ENCODE measurements at regions not wholly inside any gene's neighbourhood (a gene's known extent, or its start where the extent isn't known, plus 50 kb on each side); places are given as distances from the start of the nearest gene placed in this dataset.
"Not testable (repeated sequence)": the region's sequence is repeated elsewhere in the genome, so short reads cannot be mapped to it uniquely, and the experiment has no call there.

- no peak for DNase-seq
These were observed 303.6 kb upstream of the ID2 start for GRCh38 chr2:8378016-8378810.

GRCh38 chr2:8379128-8379527, 302.7 kb upstream of the ID2 start:
- no peak for DNase-seq

GRCh38 chr2:8379549-8379948, 302.3 kb upstream of the ID2 start:
- no peak for DNase-seq

- no peak for DNase-seq
These were observed 301.8 kb upstream of the ID2 start for GRCh38 chr2:8380026-8380425.

- no peak for DNase-seq
These were observed 301.3 kb upstream of the ID2 start for GRCh38 chr2:8380566-8380965.

- no peak for DNase-seq
These were observed 299.4 kb upstream of the ID2 start for GRCh38 chr2:8382485-8382884.

GRCh38 chr2:8386748-8387147, 295.1 kb upstream of the ID2 start:
- not testable (repeated sequence) for DNase-seq

GRCh38 chr2:8388781-8389180, 293.1 kb upstream of the ID2 start:
- DNase-seq = no peak

- DNase-seq = no peak
These were observed 292.3 kb upstream of the ID2 start for GRCh38 chr2:8389431-8390108.

- no peak for DNase-seq
These were observed 290.7 kb upstream of the ID2 start for GRCh38 chr2:8391126-8391525.

GRCh38 chr2:8391584-8391983, 290.3 kb upstream of the ID2 start:
- DNase-seq = no peak

- DNase-seq = no peak
These were observed 289.6 kb upstream of the ID2 start for GRCh38 chr2:8392098-8392866.

- no peak for DNase-seq
These were observed 288.4 kb upstream of the ID2 start for GRCh38 chr2:8393506-8393905.

GRCh38 chr2:8394131-8394530, 287.7 kb upstream of the ID2 start:
- DNase-seq = no peak

- DNase-seq = no peak
These were observed 287.1 kb upstream of the ID2 start for GRCh38 chr2:8394569-8395359.

- no peak for DNase-seq
These were observed 286.1 kb upstream of the ID2 start for GRCh38 chr2:8395718-8396117.

- no peak for DNase-seq
These were observed 283.7 kb upstream of the ID2 start for GRCh38 chr2:8398040-8398668.

GRCh38 chr2:8399731-8400130, 282.1 kb upstream of the ID2 start:
- no peak for DNase-seq

- DNase-seq = no peak
These were observed 281.7 kb upstream of the ID2 start for GRCh38 chr2:8400196-8400595.

- no peak for DNase-seq
These were observed 279.6 kb upstream of the ID2 start for GRCh38 chr2:8402222-8402621.

GRCh38 chr2:8403876-8404275, 278.0 kb upstream of the ID2 start:
- no peak for DNase-seq

GRCh38 chr2:8405334-8405733, 276.5 kb upstream of the ID2 start:
- DNase-seq = no peak

GRCh38 chr2:8406271-8406670, 275.6 kb upstream of the ID2 start:
- no peak for DNase-seq
